Neuronal stem cell (in vitro differentiated cells): ENCODE measurements at regions not wholly inside any gene's neighbourhood (a gene's known extent, or its start where the extent isn't known, plus 50 kb on each side); places are given as distances from the start of the nearest gene placed in this dataset.

Experiments used
- DNase-seq: peaks from one replicate; pipeline ENCODE4 v3.0.0-alpha.2; 2013; ENCODE audit warnings: low spot score
- H2AFZ ChIP-seq: one replicate; pipeline ENCODE4 v1.6.1; 2013; ENCODE audit warnings: mild to moderate bottlenecking, low read length, inconsistent platforms
- H2AK5ac ChIP-seq: 2 replicates; pipeline ENCODE4 v1.6.1; 2013; ENCODE audit warnings: low read depth, mild to moderate bottlenecking, inconsistent platforms, low read length, moderate library complexity, mixed read lengths
- H2BK120ac ChIP-seq: 2 replicates; pipeline ENCODE4 v1.6.1; 2013; ENCODE audit warnings: low read depth, mild to moderate bottlenecking, inconsistent platforms, low read length, moderate library complexity, mixed read lengths
- H2BK12ac ChIP-seq: one replicate; pipeline ENCODE4 v1.6.1; 2013; ENCODE audit warnings: low read length, inconsistent platforms
- H2BK15ac ChIP-seq: 2 replicates; pipeline ENCODE4 v1.6.1; 2013; ENCODE audit warnings: mild to moderate bottlenecking, low read length, inconsistent platforms, mixed read lengths
- H2BK5ac ChIP-seq: one replicate; pipeline ENCODE4 v1.6.1; 2013; ENCODE audit warnings: inconsistent platforms, mild to moderate bottlenecking, low read length, moderate library complexity
- H3K14ac ChIP-seq: one replicate; pipeline ENCODE4 v1.6.1; 2013; ENCODE audit warnings: low read length, inconsistent platforms
- H3K18ac ChIP-seq: 2 replicates; pipeline ENCODE4 v1.6.1; 2013; ENCODE audit warnings: low read length, inconsistent platforms
- H3K23ac ChIP-seq: 2 replicates; pipeline ENCODE4 v1.6.1; 2013; ENCODE audit warnings: low read depth, mild to moderate bottlenecking, mixed read lengths, low read length, inconsistent platforms; ENCODE audit not compliant: poor library complexity
- H3K27ac ChIP-seq: replicated peaks from 3 replicates; pipeline ENCODE4 v1.5.1; 2013; ENCODE audit warnings: low read length, inconsistent platforms
- H3K27me3 ChIP-seq, 3 experiments: 2 replicates each; pipeline ENCODE4 v1.6.1; 2013; ENCODE audit warnings: low read length in 3 of 3, mild to moderate bottlenecking in 2 of 3, inconsistent platforms in 1 of 3, low read depth in 1 of 3, mixed read lengths in 1 of 3, moderate library complexity in 1 of 3; ENCODE audit not compliant: control insufficient read depth in 3 of 3, insufficient read depth in 3 of 3
- H3K36me3 ChIP-seq, 2 donors: replicated peaks in 1 of 2; 2 replicates each; pipeline ENCODE4 v1.6.1; 2013; ENCODE audit warnings: low read length in 2 of 2; ENCODE audit not compliant: control insufficient read depth in 2 of 2, insufficient read depth in 2 of 2
- H3K4ac ChIP-seq: 2 replicates; pipeline ENCODE4 v1.6.1; 2013; ENCODE audit warnings: inconsistent platforms, mild to moderate bottlenecking, low read length, moderate library complexity
- H3K4me1 ChIP-seq, 2 donors: 1 replicate in 1 of 2; 2 replicates in 1 of 2; pipeline ENCODE4 v1.6.1; 2013; ENCODE audit warnings: low read length in 2 of 2, low read depth in 1 of 2; ENCODE audit not compliant: control insufficient read depth in 2 of 2, insufficient read depth in 1 of 2
- H3K4me2 ChIP-seq: one replicate; pipeline ENCODE4 v1.6.1; 2013; ENCODE audit warnings: mild to moderate bottlenecking, low read length, inconsistent platforms; ENCODE audit not compliant: insufficient read depth, poor library complexity, severe bottlenecking
- H3K4me3 ChIP-seq, 2 donors: 2 replicates each; pipeline ENCODE4 v1.5.1; 2013; ENCODE audit warnings: low read length in 2 of 2, mild to moderate bottlenecking in 2 of 2, inconsistent platforms in 1 of 2, moderate library complexity in 1 of 2
- H3K79me1 ChIP-seq: one replicate; pipeline ENCODE4 v1.6.1; 2013; ENCODE audit warnings: low read depth, mild to moderate bottlenecking, inconsistent platforms, low read length, moderate library complexity
- H3K9ac ChIP-seq: one replicate; pipeline ENCODE4 v1.6.1; 2013; ENCODE audit warnings: mild to moderate bottlenecking, low read depth, low read length, inconsistent platforms; ENCODE audit not compliant: poor library complexity
- H3K9me3 ChIP-seq, 2 donors: replicated peaks in 1 of 2; 2 replicates each; pipeline versions ENCODE3 to v1.6.1; 2013; ENCODE audit warnings: low read length in 2 of 2, mild to moderate bottlenecking in 2 of 2, inconsistent platforms in 1 of 2, low read depth in 1 of 2, mixed read lengths in 1 of 2, moderate library complexity in 1 of 2; ENCODE audit not compliant: control insufficient read depth in 2 of 2, insufficient read depth in 1 of 2
- H4K8ac ChIP-seq: one replicate; pipeline ENCODE4 v1.6.1; 2013; ENCODE audit warnings: low read depth, mild to moderate bottlenecking, inconsistent platforms, low read length, moderate library complexity
- H4K91ac ChIP-seq: one replicate; pipeline ENCODE4 v1.6.1; 2013; ENCODE audit warnings: low read length, low read depth, mild to moderate bottlenecking, inconsistent platforms; ENCODE audit not compliant: poor library complexity
- WGBS, 2 donors: extraction: QIAGEN DNeasy Blood & Tissue Kit; methylation state at CpG; one replicate each; pipeline ENCODE4 v1.1.7; 2013; ENCODE audit warnings: missing lambda C conversion rate in 2 of 2, mixed read lengths in 1 of 2; ENCODE audit not compliant: insufficient read length in 2 of 2, insufficient replicate concordance in 1 of 2; ENCODE audit errors: extremely low coverage in 2 of 2; 5-methylcytosine and 5-hydroxymethylcytosine counted together

DNA sequence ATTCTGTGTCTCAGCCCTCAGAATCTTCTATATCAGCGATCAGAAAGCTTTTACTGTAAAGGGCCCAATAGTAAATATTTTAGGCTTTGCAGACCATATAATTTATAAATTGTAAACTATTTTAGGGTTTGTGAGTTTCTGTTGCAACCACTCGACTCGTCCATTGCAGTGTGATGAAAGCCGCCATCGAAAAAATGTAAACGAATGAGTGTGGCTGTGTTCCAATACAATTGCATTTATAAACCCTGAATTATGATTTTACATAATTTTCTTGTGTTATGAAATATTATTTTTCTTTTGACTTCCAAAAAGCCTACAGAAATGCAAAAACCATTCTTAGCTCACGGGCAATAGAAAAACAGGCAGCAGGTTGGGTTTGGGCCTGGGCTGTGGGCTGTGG is 62.5 kb upstream of the ADO start:
- peaks cover 0 to 3% (median 0%) of the 10 kb centered on the region in 3 experiments for H3K27me3 ChIP-seq
- H3K4me3 ChIP-seq, result no peak overlapping the region
- H2BK12ac ChIP-seq, result no peak overlapping the region
- no peaks in the 10 kb centered on the region for H3K4me1 ChIP-seq
- H2BK120ac ChIP-seq, result no peak overlapping the region
- no peaks in the 10 kb centered on the region for H3K79me1 ChIP-seq
- H3K4ac ChIP-seq, result no peak overlapping the region
- H2AFZ ChIP-seq, result no peak overlapping the region
- H3K9me3 ChIP-seq, result no peaks in the 10 kb centered on the region
- no peak overlapping the region for H4K91ac ChIP-seq
- H3K14ac ChIP-seq, result no peak overlapping the region
- H3K4me2 ChIP-seq, result no peak overlapping the region
- H3K23ac ChIP-seq, result no peak overlapping the region
- H3K27ac ChIP-seq, result no peak overlapping the region
- H3K18ac ChIP-seq, result no peak overlapping the region
- H3K9ac ChIP-seq, result no peak overlapping the region
- no peak overlapping the region for H2AK5ac ChIP-seq
- no peak for DNase-seq
- H2BK5ac ChIP-seq, result no peak overlapping the region
- no peak overlapping the region for H4K8ac ChIP-seq
- no peak overlapping the region for H2BK15ac ChIP-seq
- no peaks in the 10 kb centered on the region for H3K36me3 ChIP-seq
- WGBS, 2 donors, result no CpG with 5 or more reads among the region's 7 CpGs

DNA sequence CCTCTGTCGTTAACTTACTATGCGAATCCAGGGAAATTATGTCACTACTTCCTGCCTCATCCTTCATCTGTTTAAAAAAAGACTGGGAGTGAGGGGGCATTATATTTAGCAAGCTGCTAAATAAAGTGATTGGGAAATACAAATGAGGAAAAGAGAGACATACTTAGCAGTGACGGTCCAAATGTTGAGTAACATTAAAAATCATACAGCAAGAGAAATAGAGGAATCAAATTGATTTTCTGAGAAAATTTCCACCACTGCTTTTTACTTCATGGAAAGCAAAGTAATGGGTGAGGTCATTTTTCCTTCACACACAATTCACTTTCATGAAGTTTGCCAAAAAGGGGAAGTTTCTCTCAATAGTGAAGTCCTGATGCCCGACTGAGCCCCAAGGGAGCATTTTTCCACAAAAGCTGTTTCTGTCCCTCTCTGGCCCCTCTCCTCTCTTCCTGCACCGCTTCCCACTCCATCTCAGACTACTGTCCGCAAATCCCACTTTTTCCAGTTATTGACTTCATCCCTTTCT is 61.9 kb upstream of the ADO start:
- H3K4me1 ChIP-seq, result no peaks in the 10 kb centered on the region
- H2BK120ac ChIP-seq, result no peak overlapping the region
- no peak overlapping the region for H4K91ac ChIP-seq
- H3K18ac ChIP-seq, result no peak overlapping the region
- peaks cover 0 to 4% (median 0%) of the 10 kb centered on the region in 3 experiments for H3K27me3 ChIP-seq
- H3K4me2 ChIP-seq, result no peak overlapping the region
- H2BK15ac ChIP-seq, result no peak overlapping the region
- H3K14ac ChIP-seq, result no peak overlapping the region
- no peak overlapping the region for H3K27ac ChIP-seq
- H2BK5ac ChIP-seq, result no peak overlapping the region
- H4K8ac ChIP-seq, result no peak overlapping the region
- H2BK12ac ChIP-seq, result no peak overlapping the region
- H3K79me1 ChIP-seq, result no peaks in the 10 kb centered on the region
- no peak overlapping the region for H2AK5ac ChIP-seq
- H3K9me3 ChIP-seq, result no peaks in the 10 kb centered on the region
- no peaks in the 10 kb centered on the region for H3K36me3 ChIP-seq
- H3K9ac ChIP-seq, result no peak overlapping the region
- H3K4ac ChIP-seq, result no peak overlapping the region
- H3K4me3 ChIP-seq, result no peak overlapping the region
- no peak overlapping the region for H3K23ac ChIP-seq
- DNase-seq, result no peak
- H2AFZ ChIP-seq, result no peak overlapping the region
- WGBS, 2 donors, result no CpG with 5 or more reads among the region's 6 CpGs

DNA sequence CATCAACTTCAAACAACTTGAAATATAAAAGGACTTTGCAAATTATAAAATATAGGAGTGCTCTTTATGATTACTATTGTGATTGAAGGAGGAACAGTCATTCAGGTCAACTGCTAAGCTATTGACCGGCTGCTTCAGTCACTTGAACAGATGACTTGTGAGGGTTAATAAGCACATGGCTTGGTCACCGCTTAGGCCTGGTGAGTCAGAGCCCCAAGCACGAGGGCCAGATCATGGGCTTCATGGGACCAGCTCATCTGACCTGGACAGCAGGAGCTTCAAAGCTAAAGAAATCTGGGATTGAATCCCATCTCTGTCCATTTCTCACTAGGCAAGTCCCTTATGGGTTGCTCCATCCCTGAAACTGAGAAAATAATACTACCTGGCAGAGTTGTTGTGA is 60.4 kb upstream of the ADO start:
- no peaks in the 10 kb centered on the region for H3K36me3 ChIP-seq
- no peak overlapping the region for H3K14ac ChIP-seq
- no peak overlapping the region for H4K8ac ChIP-seq
- H3K4ac ChIP-seq, result no peak overlapping the region
- no peak overlapping the region for H4K91ac ChIP-seq
- no peak overlapping the region for H2BK5ac ChIP-seq
- peaks cover 0 to 4% (median 0%) of the 10 kb centered on the region in 3 experiments for H3K27me3 ChIP-seq
- no peak for DNase-seq
- H3K27ac ChIP-seq, result no peak overlapping the region
- no peak overlapping the region for H2BK12ac ChIP-seq
- no peak overlapping the region for H3K23ac ChIP-seq
- H2BK120ac ChIP-seq, result no peak overlapping the region
- H3K9me3 ChIP-seq, result no peaks in the 10 kb centered on the region
- no peak overlapping the region for H2BK15ac ChIP-seq
- H2AFZ ChIP-seq, result no peak overlapping the region
- H3K4me1 ChIP-seq, result no peaks in the 10 kb centered on the region
- no peaks in the 10 kb centered on the region for H3K79me1 ChIP-seq
- H3K18ac ChIP-seq, result no peak overlapping the region
- no peak overlapping the region for H3K4me3 ChIP-seq
- H2AK5ac ChIP-seq, result no peak overlapping the region
- no peak overlapping the region for H3K4me2 ChIP-seq
- WGBS, 2 donors, result no CpG with 5 or more reads among the region's 3 CpGs
- H3K9ac ChIP-seq, result no peak overlapping the region

DNA sequence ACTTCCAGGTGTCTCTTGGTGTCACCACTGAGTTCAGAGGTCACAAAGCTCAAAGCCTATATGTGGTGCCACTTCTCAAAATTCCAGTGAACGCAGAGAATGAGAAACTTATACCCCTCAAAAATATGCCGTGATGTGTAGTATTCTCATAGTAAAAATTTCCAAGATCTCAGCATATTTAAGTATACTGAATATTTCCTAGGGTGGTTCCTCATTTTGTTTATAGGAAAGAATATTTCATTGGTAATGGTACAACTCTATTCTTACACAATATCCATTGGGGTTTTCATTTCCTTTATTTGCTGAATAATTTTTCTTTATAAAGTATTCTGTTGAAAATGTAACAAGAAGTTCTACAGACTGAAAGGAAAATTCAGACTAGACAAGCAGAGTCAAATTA is 58.9 kb upstream of the ADO start:
- H2AFZ ChIP-seq, result no peak overlapping the region
- no peak for DNase-seq
- no peak overlapping the region for H2BK5ac ChIP-seq
- H3K9me3 ChIP-seq, result no peaks in the 10 kb centered on the region
- H3K79me1 ChIP-seq, result no peaks in the 10 kb centered on the region
- H3K23ac ChIP-seq, result no peak overlapping the region
- no peak overlapping the region for H2BK12ac ChIP-seq
- no peak overlapping the region for H4K91ac ChIP-seq
- no peak overlapping the region for H3K9ac ChIP-seq
- no peak overlapping the region for H3K4me2 ChIP-seq
- no CpG with 5 or more reads among the region's 2 CpGs for WGBS, 2 donors
- H3K14ac ChIP-seq, result no peak overlapping the region
- no peak overlapping the region for H3K18ac ChIP-seq
- no peak overlapping the region for H2BK120ac ChIP-seq
- no peak overlapping the region for H3K4me3 ChIP-seq
- no peaks in the 10 kb centered on the region for H3K4me1 ChIP-seq
- no peak overlapping the region for H2BK15ac ChIP-seq
- H2AK5ac ChIP-seq, result no peak overlapping the region
- H3K4ac ChIP-seq, result no peak overlapping the region
- H4K8ac ChIP-seq, result no peak overlapping the region
- H3K27ac ChIP-seq, result no peak overlapping the region
- peaks cover 0 to 4% (median 0%) of the 10 kb centered on the region in 3 experiments for H3K27me3 ChIP-seq
- H3K36me3 ChIP-seq, result no peaks in the 10 kb centered on the region
